HG03520 (cell line): ENCODE measurements at regions not wholly inside any gene's neighbourhood (a gene's known extent, or its start where the extent isn't known, plus 50 kb on each side); places are given as distances from the start of the nearest gene placed in this dataset.

ENCODE experiments used
- ATAC-seq: cut with Tn5 transposase; IDR thresholded peaks from one replicate; pipeline ENCODE4 v1.9.1; 2021; ENCODE audit warnings: mild to moderate bottlenecking, moderate library complexity; ENCODE audit not compliant: unreplicated experiment

- ATAC-seq = no peak
These were observed 1249.9 kb downstream of the EFNB2 start for GRCh38 chr13:105285526-105285925.

DNA sequence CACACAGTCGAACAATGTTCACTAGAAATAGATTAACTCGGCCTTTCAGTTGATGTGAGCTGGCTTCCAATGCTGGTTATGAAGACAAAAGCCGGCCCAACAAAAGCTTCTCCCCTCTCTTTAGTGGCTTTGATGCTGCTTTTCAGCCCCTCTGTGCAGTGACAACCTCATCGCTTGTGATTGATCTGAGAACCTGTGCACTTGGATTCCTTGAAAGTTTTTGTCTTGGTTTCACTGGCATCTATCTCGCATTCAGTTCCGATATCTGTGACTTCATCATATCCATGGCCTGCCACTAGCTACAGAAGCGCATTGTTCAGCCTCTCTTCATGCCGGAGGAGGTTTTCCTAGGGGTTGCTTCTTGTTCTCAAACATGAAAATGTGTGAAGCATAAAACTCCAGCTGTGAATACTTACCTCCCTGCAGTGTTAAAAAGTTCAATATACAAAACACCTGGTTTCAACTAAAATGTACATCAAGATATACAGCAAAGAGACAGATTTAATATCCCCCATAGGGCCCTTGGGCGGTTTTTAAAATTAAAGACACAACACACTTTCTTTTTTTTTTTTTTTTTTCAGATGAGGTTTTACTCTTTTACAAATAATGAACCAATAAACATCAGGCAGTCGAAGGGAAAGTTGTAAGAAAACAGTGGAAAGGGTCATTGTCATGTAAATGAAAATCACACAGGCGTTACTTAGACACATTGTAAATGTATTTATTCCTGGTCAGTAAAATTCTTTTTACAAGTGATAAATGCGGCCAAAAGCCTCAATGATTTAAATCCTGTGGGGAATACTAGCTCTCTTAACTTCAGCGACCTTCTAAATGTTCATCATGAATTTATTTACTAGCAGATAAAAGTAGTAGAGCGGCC, 1252.8 kb downstream of the EFNB2 start:
- ATAC-seq = no peak

DNA sequence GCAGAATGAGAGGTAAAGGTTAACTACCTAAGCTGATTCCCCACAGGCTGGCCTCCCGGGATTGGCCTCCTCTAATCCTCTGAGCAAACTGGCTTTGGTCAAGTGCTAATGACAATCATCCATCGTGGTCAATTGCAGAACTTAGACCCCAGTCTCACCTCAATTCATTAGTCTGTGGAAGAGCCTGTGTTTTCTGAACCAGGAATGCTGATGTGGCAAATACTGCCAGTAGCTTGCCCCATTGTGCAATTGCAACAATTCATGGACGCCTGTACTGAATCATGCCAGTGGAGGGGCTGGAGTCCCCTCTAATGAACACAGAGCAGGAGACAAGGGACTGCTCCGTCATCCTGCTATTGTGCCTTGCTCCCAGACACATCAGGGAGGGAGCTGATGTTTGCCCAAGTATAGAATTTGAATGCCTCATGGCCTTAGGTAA, 1256.5 kb downstream of the EFNB2 start:
- ATAC-seq = no peak

GRCh38 chr13:105276571-105276970, 1258.9 kb downstream of the EFNB2 start:
- ATAC-seq = no peak

DNA sequence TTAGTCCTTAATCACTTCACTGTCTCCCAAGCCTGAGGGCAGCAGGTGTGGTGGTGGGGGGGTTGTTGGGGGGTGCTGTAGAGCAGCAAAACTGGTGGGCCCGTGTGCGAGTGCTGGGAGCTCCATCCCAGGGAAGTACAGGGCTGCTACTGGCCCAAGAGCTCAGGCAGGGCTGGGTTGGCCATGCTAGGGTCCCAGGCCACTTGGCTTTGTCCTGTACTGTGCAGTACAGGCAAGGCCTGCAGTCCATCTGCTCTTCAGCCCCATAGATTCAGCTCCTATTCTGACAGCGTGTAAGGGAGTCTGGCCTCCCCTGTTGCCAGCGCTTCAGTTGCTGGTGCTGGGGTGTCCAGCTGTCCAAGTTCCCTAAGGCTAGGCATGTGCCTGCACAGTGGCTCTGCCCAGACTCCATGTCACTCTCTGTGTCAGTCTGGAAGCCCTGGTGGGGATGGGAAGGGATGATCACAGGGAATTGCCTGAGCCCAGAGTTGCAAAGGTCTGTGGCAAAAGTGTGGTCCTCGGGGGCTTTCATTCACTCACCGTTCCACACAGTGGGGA, 1261.7 kb downstream of the EFNB2 start:
- ATAC-seq = no peak

- no peak for ATAC-seq
These were observed 1262.5 kb downstream of the EFNB2 start for GRCh38 chr13:105272660-105273631.

DNA sequence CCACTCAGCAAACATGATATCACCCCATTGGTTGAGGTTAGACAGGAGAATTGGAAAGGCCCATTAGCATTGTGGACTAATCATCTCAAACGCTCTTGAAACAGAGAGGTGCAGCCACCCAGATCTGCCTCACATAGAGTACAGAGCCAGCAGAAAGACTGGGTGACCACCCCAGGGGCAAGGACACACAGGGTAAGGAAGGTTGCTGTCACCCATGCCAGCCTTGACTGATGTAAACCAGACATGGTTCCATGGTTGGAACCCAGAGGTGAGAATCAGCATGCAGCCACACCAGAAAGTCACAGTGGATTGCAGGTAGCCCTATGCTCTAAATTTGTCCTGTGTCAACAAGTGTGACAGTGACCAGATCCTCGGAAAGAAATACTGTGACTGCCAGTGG, 1268.8 kb downstream of the EFNB2 start:
- no peak for ATAC-seq

- ATAC-seq = no peak
These were observed 1272.9 kb downstream of the EFNB2 start for GRCh38 chr13:105262579-105262978.

DNA sequence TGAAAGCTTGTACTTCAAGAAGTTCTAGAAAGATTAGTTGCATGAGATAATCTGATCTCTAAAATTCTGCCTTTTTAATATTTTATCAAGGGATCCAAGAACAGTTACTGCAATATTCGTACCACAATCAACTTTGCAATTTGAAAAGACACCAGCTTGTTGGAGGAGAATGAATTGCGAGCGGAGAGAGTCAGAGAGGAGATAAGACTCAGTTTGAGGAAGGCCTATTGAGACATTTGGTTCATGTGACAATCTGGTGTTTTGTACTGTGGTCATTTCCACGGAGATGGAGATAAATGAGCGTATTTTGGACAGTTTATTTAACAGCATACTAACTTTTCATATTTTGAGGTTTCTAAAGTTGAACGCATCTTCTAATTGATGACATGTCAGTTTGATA, 1276.0 kb downstream of the EFNB2 start:
- ATAC-seq = no peak

- no peak for ATAC-seq
These were observed 1280.0 kb downstream of the EFNB2 start for GRCh38 chr13:105255472-105255871.

DNA sequence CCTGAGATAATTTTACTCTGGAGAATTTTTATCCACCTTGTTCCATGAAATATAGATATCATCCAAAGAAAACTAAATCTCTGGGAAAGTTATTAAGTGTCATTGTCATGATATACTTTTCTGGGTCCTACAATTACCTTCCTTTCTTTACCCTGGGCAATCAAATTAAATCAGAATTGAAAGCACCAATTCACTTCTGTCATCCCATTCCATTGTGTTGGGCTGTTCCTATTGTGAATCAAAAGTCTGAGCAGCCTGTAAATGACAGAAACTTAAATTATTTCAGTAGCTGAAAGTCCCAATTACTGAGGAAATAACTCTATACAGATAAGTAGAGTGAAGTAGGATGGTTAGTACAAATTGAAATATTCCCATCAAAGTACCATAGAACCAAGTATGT, 1284.2 kb downstream of the EFNB2 start:
- no peak for ATAC-seq

DNA sequence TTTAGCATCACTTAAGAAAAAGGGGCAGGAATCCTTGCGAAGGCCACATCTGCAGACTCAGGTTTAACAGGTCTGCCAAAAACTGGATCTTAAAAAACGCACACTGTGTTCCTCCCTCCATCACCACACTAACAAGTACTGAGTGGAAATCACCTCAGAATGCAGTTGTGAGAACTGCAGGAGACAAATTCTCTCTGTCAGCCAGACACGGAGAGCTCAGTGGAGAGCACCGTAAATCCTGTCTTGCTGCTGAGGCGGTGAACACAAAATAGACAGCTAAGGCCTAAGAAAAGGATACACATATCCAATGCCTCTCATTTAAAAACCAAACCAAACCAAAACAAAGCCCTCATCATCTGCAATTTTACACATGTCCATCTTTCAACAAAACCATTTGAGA, 1287.6 kb downstream of the EFNB2 start:
- no peak for ATAC-seq

DNA sequence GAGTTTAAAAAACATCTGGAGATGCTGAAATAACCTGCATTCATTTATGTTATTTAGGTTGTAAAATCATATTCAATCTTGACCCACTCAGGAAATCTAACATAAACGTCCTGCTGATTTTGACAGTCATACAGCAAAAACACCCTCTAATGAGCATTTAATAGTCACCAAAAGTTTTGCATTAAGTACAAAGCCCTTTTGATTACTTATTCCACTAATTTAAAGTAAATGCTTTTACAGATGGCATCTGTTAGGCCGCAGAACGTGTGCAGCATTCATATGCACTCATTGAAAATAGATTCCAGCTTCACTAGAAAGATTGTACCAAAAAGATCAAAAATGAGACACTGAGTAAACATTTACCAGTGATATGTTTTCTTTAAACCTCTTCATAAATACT, 1295.1 kb downstream of the EFNB2 start:
- no peak for ATAC-seq

GRCh38 chr13:105232439-105232838, 1303.0 kb downstream of the EFNB2 start:
- ATAC-seq = no peak

DNA sequence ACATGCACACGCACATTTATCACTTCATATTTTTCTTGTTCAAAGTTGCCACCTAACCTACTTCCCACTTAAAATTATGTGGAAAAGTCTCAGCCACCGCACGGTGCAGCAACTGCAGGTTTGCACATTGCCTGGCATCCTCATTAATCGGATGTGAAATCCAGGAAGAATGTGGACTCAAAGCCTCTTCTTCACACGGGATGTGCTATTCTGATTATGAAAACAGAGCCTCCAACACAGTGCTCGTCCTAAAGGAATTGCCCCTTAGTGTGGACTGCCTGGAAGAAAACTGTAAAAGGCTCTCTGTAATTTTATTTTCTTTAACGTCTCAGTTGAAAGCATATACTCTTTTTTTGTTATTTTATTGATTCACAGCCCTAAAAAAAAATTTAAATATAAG, 1303.5 kb downstream of the EFNB2 start:
- no peak for ATAC-seq

- ATAC-seq = no peak
These were observed 1303.9 kb downstream of the EFNB2 start for GRCh38 chr13:105231579-105231978.

DNA sequence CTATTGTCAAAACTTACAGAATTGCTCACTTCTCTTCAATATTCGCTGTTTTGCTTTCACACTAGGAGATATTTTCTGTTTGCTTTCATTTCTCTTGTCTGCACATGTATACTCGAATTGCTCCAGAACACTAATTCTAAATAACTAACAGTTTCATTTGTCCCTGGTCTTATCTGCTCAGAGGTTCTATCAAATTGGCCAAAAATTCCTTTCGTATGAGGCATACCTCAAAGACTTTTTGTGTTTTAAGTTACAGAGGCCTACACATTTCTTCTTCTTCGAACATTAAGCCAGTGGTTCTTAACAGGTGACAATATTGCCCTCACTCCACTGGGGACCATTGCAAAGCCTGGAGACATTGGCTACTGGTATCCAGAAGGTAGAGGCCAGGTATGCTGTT, 1314.6 kb downstream of the EFNB2 start:
- ATAC-seq = no peak

- no peak for ATAC-seq
These were observed 1315.4 kb downstream of the EFNB2 start for GRCh38 chr13:105220063-105220462.

GRCh38 chr13:105219651-105220050, 1315.8 kb downstream of the EFNB2 start:
- no peak for ATAC-seq

DNA sequence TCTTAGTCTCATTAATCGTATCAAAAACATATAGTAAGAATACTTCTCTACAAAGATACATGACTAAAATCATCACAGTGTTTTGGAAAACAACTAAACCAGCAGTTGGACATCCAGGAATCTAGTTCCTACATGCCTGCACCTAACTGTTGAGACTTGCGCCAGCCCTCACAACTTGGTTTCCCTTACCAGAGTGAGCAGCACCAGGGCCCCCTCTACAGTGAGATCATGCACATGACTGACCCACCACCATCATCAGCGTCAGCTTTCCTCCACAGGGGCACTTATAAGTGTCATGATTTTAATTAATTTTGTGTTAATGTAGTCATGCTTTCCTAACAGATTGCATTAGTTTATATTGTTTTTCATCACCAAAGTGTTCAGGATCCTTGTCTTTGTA, 1322.0 kb downstream of the EFNB2 start:
- no peak for ATAC-seq

GRCh38 chr13:105207572-105208293, 1327.7 kb downstream of the EFNB2 start:
- ATAC-seq = no peak
